ENCODE measurements at regions not wholly inside any gene's neighbourhood (a gene's known extent, or its start where the extent isn't known, plus 50 kb on each side); places are given as distances from the start of the nearest gene placed in this dataset.

DNA sequence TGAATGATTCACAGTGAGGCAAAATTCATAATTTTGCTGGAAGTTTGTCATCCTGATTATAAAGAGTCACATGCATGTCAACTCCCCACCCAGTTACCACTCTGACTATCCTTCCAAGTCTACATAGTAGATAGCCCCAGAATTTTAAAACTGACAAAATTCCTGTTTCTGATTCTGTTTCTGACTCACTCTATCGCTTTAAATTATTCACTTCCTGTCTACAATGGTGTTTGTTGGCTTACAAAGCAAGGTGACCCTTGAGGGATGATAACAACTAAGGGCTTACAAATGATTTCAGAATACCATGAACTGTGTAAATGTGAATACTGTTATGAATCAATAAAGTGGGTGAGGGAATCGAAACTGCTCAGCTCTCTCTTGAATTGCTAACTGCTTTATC lies 98.7 kb upstream of the KL start:
- TF ChIP-seq, protein P1, sequence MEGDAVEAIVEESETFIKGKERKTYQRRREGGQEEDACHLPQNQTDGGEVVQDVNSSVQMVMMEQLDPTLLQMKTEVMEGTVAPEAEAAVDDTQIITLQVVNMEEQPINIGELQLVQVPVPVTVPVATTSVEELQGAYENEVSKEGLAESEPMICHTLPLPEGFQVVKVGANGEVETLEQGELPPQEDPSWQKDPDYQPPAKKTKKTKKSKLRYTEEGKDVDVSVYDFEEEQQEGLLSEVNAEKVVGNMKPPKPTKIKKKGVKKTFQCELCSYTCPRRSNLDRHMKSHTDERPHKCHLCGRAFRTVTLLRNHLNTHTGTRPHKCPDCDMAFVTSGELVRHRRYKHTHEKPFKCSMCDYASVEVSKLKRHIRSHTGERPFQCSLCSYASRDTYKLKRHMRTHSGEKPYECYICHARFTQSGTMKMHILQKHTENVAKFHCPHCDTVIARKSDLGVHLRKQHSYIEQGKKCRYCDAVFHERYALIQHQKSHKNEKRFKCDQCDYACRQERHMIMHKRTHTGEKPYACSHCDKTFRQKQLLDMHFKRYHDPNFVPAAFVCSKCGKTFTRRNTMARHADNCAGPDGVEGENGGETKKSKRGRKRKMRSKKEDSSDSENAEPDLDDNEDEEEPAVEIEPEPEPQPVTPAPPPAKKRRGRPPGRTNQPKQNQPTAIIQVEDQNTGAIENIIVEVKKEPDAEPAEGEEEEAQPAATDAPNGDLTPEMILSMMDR (IDR thresholded peaks at IDR 0.05), result no peak
- no peak for TF ChIP-seq POLR2A (IDR thresholded peaks at IDR 0.05; ENCODE audit: low read depth)
- TF ChIP-seq EP300 (IDR thresholded peaks at IDR 0.05), result no peak
- TF ChIP-seq POLR2AphosphoS5 (IDR thresholded peaks at IDR 0.05), result no peak

Measured in esophagus muscularis mucosa (tissue), 4 donors.